Activated naive CD8-positive, alpha-beta T cell treated with anti-CD3 and anti-CD28 coated beads, Interleukin-2, amount 50 U/mL, for 24 hours (primary cell): ENCODE measurements at regions not wholly inside any gene's neighbourhood (a gene's known extent, or its start where the extent isn't known, plus 50 kb on each side); places are given as distances from the start of the nearest gene placed in this dataset.
"Not testable (repeated sequence)": the region's sequence is repeated elsewhere in the genome, so short reads cannot be mapped to it uniquely, and the experiment has no call there.

Source experiments
- ATAC-seq: fragments of 150-1000 bp; cut with Tn5 transposase; one replicate; pipeline ENCODE4 v1.10.0; 2021
- DNase-seq: peaks from one replicate; pipeline ENCODE4 v3.0.0; 2021
- H3K27ac Mint-ChIP-seq: one replicate; pipeline ENCODE4 v1.8.0; 2021; ENCODE audit warnings: mild to moderate bottlenecking, mixed read lengths
- H3K27me3 Mint-ChIP-seq: one replicate; pipeline ENCODE4 v1.8.0; 2021; ENCODE audit warnings: mixed read lengths
- H3K36me3 Mint-ChIP-seq: one replicate; pipeline ENCODE4 v1.8.0; 2021; ENCODE audit warnings: low read depth, mixed read lengths
- H3K4me1 Mint-ChIP-seq: one replicate; pipeline ENCODE4 v1.8.0; 2021; ENCODE audit warnings: mixed read lengths
- H3K4me3 Mint-ChIP-seq: one replicate; pipeline ENCODE4 v1.8.0; 2021; ENCODE audit warnings: mild to moderate bottlenecking, moderate library complexity, mixed read lengths
- H3K9me3 Mint-ChIP-seq: one replicate; pipeline ENCODE4 v1.8.0; 2021; ENCODE audit warnings: mixed read lengths

GRCh38 chr1:233805786-233806185 lies 98.7 kb upstream of the SLC35F3 start:
- no peaks in the 10 kb centered on the region for H3K4me1 Mint-ChIP-seq
- DNase-seq (no peak), ATAC-seq (no peak)
- H3K36me3 Mint-ChIP-seq = no peaks in the 10 kb centered on the region
- H3K4me3 Mint-ChIP-seq = no peak overlapping the region
- H3K9me3 Mint-ChIP-seq = peaks cover 11% of the 10 kb centered on the region
- H3K27me3 Mint-ChIP-seq = no peaks in the 10 kb centered on the region
- H3K27ac Mint-ChIP-seq = no peak overlapping the region

GRCh38 chr1:233815357-233815756 lies 89.1 kb upstream of the SLC35F3 start:
- no peaks in the 10 kb centered on the region for H3K9me3 Mint-ChIP-seq
- no peak for ATAC-seq

GRCh38 chr1:233815865-233816264 lies 88.6 kb upstream of the SLC35F3 start:
- Mint-ChIP-seq H3K27me3 (peaks cover 14% of the 10 kb centered on the region), H3K9me3 (no peaks in the 10 kb centered on the region), H3K4me3 (no peak overlapping the region), H3K4me1 (no peaks in the 10 kb centered on the region), H3K36me3 (no peaks in the 10 kb centered on the region), H3K27ac (no peak overlapping the region)
- ATAC-seq (no peak), DNase-seq (no peak)

More at GRCh38 chr1:233815357-233815756, 89.1 kb upstream of the SLC35F3 start:
- no peaks in the 10 kb centered on the region for H3K4me1 Mint-ChIP-seq
- H3K4me3 Mint-ChIP-seq = no peak overlapping the region
- no peaks in the 10 kb centered on the region for H3K36me3 Mint-ChIP-seq
- DNase-seq = no peak
- no peak overlapping the region for H3K27ac Mint-ChIP-seq
- peaks cover 14% of the 10 kb centered on the region for H3K27me3 Mint-ChIP-seq

- ATAC-seq = no peak
- no peak for DNase-seq
- Mint-ChIP-seq H3K4me1 (no peaks in the 10 kb centered on the region), H3K9me3 (no peaks in the 10 kb centered on the region), H3K36me3 (no peaks in the 10 kb centered on the region), H3K27me3 (peaks cover 14% of the 10 kb centered on the region), H3K4me3 (no peak overlapping the region), H3K27ac (no peak overlapping the region)
Measured at GRCh38 chr1:233816348-233816747, 88.1 kb upstream of the SLC35F3 start.

- Mint-ChIP-seq H3K9me3 (peaks cover 5% of the 10 kb centered on the region), H3K4me3 (no peak overlapping the region), H3K27ac (no peak overlapping the region), H3K4me1 (no peaks in the 10 kb centered on the region), H3K27me3 (peaks cover 7% of the 10 kb centered on the region), H3K36me3 (no peaks in the 10 kb centered on the region)
- ATAC-seq (no peak), DNase-seq (no peak)
Measured at GRCh38 chr1:233819042-233819441, 85.4 kb upstream of the SLC35F3 start.

- not testable (repeated sequence) for DNase-seq, H3K4me3 Mint-ChIP-seq, H3K4me1 Mint-ChIP-seq, H3K27me3 Mint-ChIP-seq, H3K36me3 Mint-ChIP-seq, ATAC-seq, H3K27ac Mint-ChIP-seq
- peaks cover 11% of the 10 kb centered on the region for H3K9me3 Mint-ChIP-seq
Measured at GRCh38 chr1:233824179-233824578, 80.3 kb upstream of the SLC35F3 start.

- not testable (repeated sequence) for H3K36me3 Mint-ChIP-seq, ATAC-seq, H3K4me1 Mint-ChIP-seq, H3K27ac Mint-ChIP-seq, DNase-seq, H3K27me3 Mint-ChIP-seq, H3K4me3 Mint-ChIP-seq
- peaks cover 16% of the 10 kb centered on the region for H3K9me3 Mint-ChIP-seq
Measured at GRCh38 chr1:233827937-233828336, 76.5 kb upstream of the SLC35F3 start.

- H3K9me3 Mint-ChIP-seq = peaks cover 14% of the 10 kb centered on the region
- ATAC-seq (no peak), DNase-seq (no peak)
- H3K27ac Mint-ChIP-seq = no peak overlapping the region
- no peaks in the 10 kb centered on the region for H3K27me3 Mint-ChIP-seq
- no peaks in the 10 kb centered on the region for H3K4me1 Mint-ChIP-seq
- no peaks in the 10 kb centered on the region for H3K36me3 Mint-ChIP-seq
- H3K4me3 Mint-ChIP-seq = no peak overlapping the region
Measured at GRCh38 chr1:233828480-233828879, 76.0 kb upstream of the SLC35F3 start.

- H3K4me1 Mint-ChIP-seq = no peaks in the 10 kb centered on the region
- ATAC-seq (no peak), DNase-seq (no peak)
- H3K36me3 Mint-ChIP-seq = no peaks in the 10 kb centered on the region
- no peak overlapping the region for H3K27ac Mint-ChIP-seq
- peaks cover 8% of the 10 kb centered on the region for H3K9me3 Mint-ChIP-seq
- no peak overlapping the region for H3K4me3 Mint-ChIP-seq
- peaks cover 1% of the 10 kb centered on the region for H3K27me3 Mint-ChIP-seq
Measured at GRCh38 chr1:233834609-233835008, 69.9 kb upstream of the SLC35F3 start.

- not testable (repeated sequence) for H3K27ac Mint-ChIP-seq, ATAC-seq, H3K4me1 Mint-ChIP-seq, H3K27me3 Mint-ChIP-seq, H3K4me3 Mint-ChIP-seq, DNase-seq, H3K36me3 Mint-ChIP-seq
- H3K9me3 Mint-ChIP-seq = peaks cover 15% of the 10 kb centered on the region
Measured at GRCh38 chr1:233838207-233838606, 66.3 kb upstream of the SLC35F3 start.

GRCh38 chr1:233843525-233844204 lies 60.8 kb upstream of the SLC35F3 start:
- Mint-ChIP-seq H3K4me3 (no peak overlapping the region), H3K9me3 (peaks cover 25% of the 10 kb centered on the region), H3K4me1 (no peaks in the 10 kb centered on the region), H3K36me3 (no peaks in the 10 kb centered on the region), H3K27me3 (peaks cover 4% of the 10 kb centered on the region), H3K27ac (no peak overlapping the region)
- DNase-seq (no peak), ATAC-seq (no peak)

GRCh38 chr1:233844275-233844674 lies 60.2 kb upstream of the SLC35F3 start:
- H3K4me3 Mint-ChIP-seq = no peak overlapping the region
- H3K9me3 Mint-ChIP-seq = peaks cover 28% of the 10 kb centered on the region
- no peaks in the 10 kb centered on the region for H3K36me3 Mint-ChIP-seq
- no peaks in the 10 kb centered on the region for H3K4me1 Mint-ChIP-seq
- DNase-seq (no peak), ATAC-seq (no peak)
- peaks cover 4% of the 10 kb centered on the region for H3K27me3 Mint-ChIP-seq
- no peak overlapping the region for H3K27ac Mint-ChIP-seq

GRCh38 chr1:233844692-233845091 lies 59.8 kb upstream of the SLC35F3 start:
- Mint-ChIP-seq H3K4me3 (no peak overlapping the region), H3K27ac (no peak overlapping the region), H3K9me3 (peaks cover 24% of the 10 kb centered on the region), H3K36me3 (no peaks in the 10 kb centered on the region), H3K27me3 (peaks cover 4% of the 10 kb centered on the region), H3K4me1 (no peaks in the 10 kb centered on the region)
- DNase-seq = no peak
- no peak for ATAC-seq
